Activated naive CD4-positive, alpha-beta T cell treated with anti-CD3 and anti-CD28 coated beads for 36 hours (primary cell): ENCODE measurements at regions not wholly inside any gene's neighbourhood (a gene's known extent, or its start where the extent isn't known, plus 50 kb on each side); places are given as distances from the start of the nearest gene placed in this dataset.

ENCODE experiments used
- CTCF ChIA-PET: fragments of 350-600 bp; sonication (Branson Sonifier 250); formaldehyde crosslinking; loops from one replicate; lab custom pipeline; 2021; ENCODE audit warnings: antibody characterized with exemption; lab: Charles Lee
- DNase-seq: peaks from one replicate; pipeline ENCODE4 v3.0.0-alpha.2; 2020
- H3K27ac Mint-ChIP-seq: one replicate; pipeline ENCODE4 v1.8.0; 2021; ENCODE audit warnings: mild to moderate bottlenecking, mixed read lengths
- H3K27me3 Mint-ChIP-seq: one replicate; pipeline ENCODE4 v1.8.0; 2021; ENCODE audit warnings: low read depth, mixed read lengths
- H3K36me3 Mint-ChIP-seq: one replicate; pipeline ENCODE4 v1.8.0; 2021; ENCODE audit warnings: low read depth, mixed read lengths
- H3K4me1 Mint-ChIP-seq: one replicate; pipeline ENCODE4 v1.8.0; 2021; ENCODE audit warnings: low read depth, mixed read lengths
- H3K4me3 Mint-ChIP-seq: one replicate; pipeline ENCODE4 v1.8.0; 2021; ENCODE audit warnings: mild to moderate bottlenecking, moderate library complexity, mixed read lengths
- H3K9me3 Mint-ChIP-seq: one replicate; pipeline ENCODE4 v1.8.0; 2021; ENCODE audit warnings: mixed read lengths
- intact Hi-C: fragments of 100-400 bp; cut with micrococcal nuclease; formaldehyde crosslinking; loops from one replicate; pipeline ENCODE4 v1.15.1; 2023

DNA sequence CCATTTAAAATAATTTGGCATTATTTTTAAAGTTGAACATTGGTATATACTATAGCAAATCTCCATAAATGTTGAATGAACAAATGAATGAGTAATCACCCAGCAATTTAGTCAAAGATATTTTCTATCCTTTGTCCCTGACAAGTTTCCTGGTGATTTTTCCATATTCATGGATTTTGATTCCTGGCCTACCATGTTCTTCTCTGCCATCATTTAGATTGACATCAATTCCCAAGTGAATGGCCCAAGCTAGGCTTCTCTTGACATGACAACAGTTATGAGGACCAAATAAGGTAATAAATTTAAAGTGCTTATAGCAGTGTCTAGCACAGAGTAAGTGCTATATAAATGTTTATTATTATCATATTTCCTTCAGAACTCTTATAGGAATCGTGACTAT lies 120.1 kb upstream of the ADGRF1 start:
- DNase-seq = no peak
- no peak overlapping the region for H3K27ac Mint-ChIP-seq
- intact Hi-C loops = no loop called here
- CTCF ChIA-PET = interaction anchor here (0.6 kb wide), 1 partner anchor 52 kb away, joined by 3 read pairs; no protein-coding TSS in a partner anchor
- no peaks in the 10 kb centered on the region for H3K4me1 Mint-ChIP-seq
- H3K27me3 Mint-ChIP-seq = peaks cover 3% of the 10 kb centered on the region
- no peak overlapping the region for H3K4me3 Mint-ChIP-seq
- H3K36me3 Mint-ChIP-seq = no peaks in the 10 kb centered on the region
- H3K9me3 Mint-ChIP-seq = no peaks in the 10 kb centered on the region

DNA sequence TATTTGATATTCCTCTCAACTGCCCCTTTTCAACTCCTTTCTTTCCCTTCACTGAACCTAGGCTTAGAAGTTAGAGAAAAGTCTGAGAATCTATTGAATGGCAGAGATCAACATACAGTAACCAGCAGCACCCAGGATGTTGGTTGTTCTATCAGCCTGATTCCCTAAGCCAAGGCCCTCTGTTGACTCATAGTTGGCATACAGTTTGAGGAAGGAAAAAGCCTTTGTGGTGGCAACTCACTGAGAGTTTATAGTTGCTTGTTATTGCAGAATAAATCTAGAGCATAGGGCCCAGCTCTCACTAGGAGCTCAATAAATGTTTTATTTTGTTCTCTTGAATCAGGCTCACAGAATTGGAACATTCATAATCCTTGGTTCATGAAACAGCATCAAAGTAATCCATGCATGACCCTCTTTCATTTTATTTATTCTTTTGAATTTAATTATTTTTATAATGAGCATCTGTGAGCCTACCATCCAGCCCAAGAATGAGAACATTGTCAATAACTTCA lies 119.1 kb upstream of the ADGRF1 start:
- CTCF ChIA-PET = no interaction called here
- DNase-seq = no peak
- Mint-ChIP-seq H3K9me3 (no peaks in the 10 kb centered on the region), H3K27ac (no peak overlapping the region), H3K27me3 (peaks cover 3% of the 10 kb centered on the region), H3K36me3 (no peaks in the 10 kb centered on the region), H3K4me3 (no peak overlapping the region), H3K4me1 (no peaks in the 10 kb centered on the region)
- intact Hi-C loops = no loop called here

DNA sequence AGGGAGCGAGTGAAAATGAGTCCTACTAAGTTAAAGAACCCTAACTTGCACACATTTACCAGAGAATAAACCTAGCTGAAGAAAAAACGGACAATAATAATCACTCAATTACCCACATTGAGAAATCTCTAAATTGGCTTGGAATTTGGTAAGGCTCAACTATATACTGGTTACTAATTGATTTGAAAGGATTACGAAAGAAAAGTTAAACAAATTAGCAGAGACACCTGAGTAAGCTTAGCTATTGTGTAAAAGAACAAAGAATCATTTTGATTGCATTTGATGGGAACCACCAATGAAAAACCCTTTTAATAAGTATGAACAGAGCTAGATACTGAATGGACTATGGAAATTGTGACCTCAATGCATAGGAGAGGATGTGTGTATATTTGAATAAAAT lies 118.6 kb upstream of the ADGRF1 start:
- Mint-ChIP-seq H3K4me3 (no peak overlapping the region), H3K27me3 (peaks cover 3% of the 10 kb centered on the region), H3K27ac (no peak overlapping the region), H3K4me1 (no peaks in the 10 kb centered on the region), H3K9me3 (no peaks in the 10 kb centered on the region), H3K36me3 (no peaks in the 10 kb centered on the region)
- DNase-seq = no peak
- intact Hi-C loops = no loop called here
- CTCF ChIA-PET = no interaction called here

DNA sequence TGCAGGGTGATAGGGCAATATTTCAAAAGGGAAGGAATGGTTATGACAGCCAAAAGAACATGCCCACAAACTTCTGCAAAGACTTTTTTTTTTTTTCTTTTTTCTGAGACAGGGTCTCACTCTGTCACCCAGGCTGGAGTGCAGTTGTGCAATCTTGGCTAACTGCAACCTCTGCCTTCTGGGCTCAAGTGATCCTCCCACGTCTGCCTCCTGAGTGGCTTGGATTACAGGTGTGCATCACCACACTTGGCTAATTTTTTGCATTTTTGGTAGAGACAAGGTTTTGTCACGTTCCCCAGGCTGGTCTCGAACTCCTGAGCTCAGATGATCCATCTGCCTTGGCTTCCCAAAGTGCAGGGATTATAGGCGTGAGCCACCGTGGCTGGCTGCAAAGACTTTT lies 117.6 kb upstream of the ADGRF1 start:
- CTCF ChIA-PET = no interaction called here
- Mint-ChIP-seq H3K27ac (no peak overlapping the region), H3K36me3 (no peaks in the 10 kb centered on the region), H3K4me3 (no peak overlapping the region), H3K4me1 (no peaks in the 10 kb centered on the region), H3K27me3 (peaks cover 3% of the 10 kb centered on the region), H3K9me3 (no peaks in the 10 kb centered on the region)
- intact Hi-C loops = no loop called here
- DNase-seq = no peak

DNA sequence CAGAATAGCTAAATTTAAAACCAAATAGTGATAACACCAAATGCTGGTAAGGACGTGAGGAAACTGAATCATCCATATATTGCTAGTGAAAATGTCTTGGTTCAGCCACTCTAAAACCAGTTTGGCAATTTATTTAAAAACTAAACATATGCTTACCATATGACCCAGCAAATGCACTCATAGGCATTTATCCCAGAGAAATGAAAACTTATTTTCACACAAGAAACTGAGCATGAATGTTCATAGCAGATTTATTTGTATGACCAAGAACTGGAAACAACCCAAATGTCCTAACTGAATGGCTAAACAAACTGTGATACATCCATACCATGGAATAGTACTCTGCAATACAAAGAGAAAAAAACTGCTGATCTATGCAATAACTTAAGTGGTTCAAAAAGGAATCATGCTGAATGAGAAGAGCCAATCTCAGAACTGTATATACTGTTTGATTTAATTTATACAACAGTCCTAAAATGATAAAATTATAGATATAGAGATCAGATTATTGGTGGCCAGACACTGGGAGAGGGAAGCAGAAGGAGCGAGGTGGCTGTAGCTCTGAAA lies 115.6 kb upstream of the ADGRF1 start:
- CTCF ChIA-PET = interaction anchor here (0.6 kb wide), 1 partner anchor 1603 kb away, joined by 6 read pairs; no protein-coding TSS in a partner anchor
- Mint-ChIP-seq H3K36me3 (no peaks in the 10 kb centered on the region), H3K4me3 (no peak overlapping the region), H3K4me1 (no peaks in the 10 kb centered on the region), H3K9me3 (no peaks in the 10 kb centered on the region), H3K27me3 (no peaks in the 10 kb centered on the region), H3K27ac (no peak overlapping the region)
- intact Hi-C loops = no loop called here
- no peak for DNase-seq

DNA sequence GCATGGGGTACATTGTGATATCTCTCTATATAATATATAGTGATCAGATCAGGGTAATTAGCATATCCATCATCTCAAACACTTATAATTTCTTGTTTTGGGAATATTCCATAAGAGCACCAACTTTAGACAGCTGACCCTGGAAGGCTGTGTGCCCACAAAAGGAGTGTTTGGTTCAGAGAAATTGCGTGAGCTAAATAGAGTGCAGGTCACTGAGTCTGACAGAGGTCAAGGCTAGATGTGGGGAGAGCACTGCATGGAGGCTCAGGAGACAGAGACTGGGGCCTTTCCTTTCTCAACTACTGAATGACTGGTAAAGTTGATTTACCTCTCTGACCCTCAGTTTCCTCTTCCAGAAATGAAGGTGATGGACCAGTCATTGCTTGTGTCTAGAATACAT lies 114.9 kb upstream of the ADGRF1 start:
- no peaks in the 10 kb centered on the region for H3K36me3 Mint-ChIP-seq
- DNase-seq = no peak
- no peaks in the 10 kb centered on the region for H3K9me3 Mint-ChIP-seq
- intact Hi-C loops = no loop called here
- no peak overlapping the region for H3K4me3 Mint-ChIP-seq
- H3K4me1 Mint-ChIP-seq = no peaks in the 10 kb centered on the region
- no peak overlapping the region for H3K27ac Mint-ChIP-seq
- CTCF ChIA-PET = interaction anchor here (0.6 kb wide), 1 partner anchor 1603 kb away, joined by 6 read pairs; no protein-coding TSS in a partner anchor
- H3K27me3 Mint-ChIP-seq = no peaks in the 10 kb centered on the region

DNA sequence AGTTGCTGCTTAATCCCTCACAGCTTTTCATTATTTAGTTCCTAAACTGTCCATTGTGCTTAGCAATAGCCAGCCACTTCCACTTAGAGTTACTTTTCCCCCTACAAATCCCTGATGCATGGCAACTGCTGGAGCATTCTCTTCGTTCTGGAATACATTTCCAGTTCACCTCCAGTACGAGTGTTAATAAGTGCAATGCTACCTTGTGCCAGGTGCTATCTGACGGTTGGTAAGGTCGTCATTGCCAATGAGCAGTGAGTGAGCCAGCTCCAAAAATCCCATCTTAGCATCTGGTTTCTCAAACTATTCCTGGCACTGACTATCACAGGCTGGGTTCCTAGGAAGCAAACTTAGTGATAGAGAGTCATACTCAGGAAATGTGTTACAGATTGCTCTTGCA lies 114.1 kb upstream of the ADGRF1 start:
- CTCF ChIA-PET = no interaction called here

DNA sequence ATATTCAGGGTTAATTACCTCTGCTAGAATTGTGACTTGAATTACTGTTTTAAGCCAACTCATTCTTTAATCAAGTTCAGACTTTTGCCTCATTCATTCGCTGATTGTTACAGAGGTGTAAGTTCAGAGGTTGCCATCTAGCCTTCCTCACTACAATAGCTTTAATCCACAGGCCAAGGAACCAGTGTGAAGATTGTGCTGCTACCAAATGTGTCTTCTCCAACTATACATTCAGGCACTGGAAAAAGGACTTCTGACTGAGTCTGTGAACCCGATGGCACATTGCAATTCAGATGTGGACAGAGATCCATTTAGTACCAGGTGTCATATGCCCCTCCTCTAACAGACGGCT lies 111.2 kb upstream of the ADGRF1 start:
- intact Hi-C loops = no loop called here
- no peaks in the 10 kb centered on the region for H3K27me3 Mint-ChIP-seq
- H3K9me3 Mint-ChIP-seq = no peaks in the 10 kb centered on the region
- no peak overlapping the region for H3K4me3 Mint-ChIP-seq
- CTCF ChIA-PET = interaction anchor here (0.5 to 0.7 kb wide), 2 partner anchors 60 to 69 kb away, joined by 4 read pairs; no protein-coding TSS in a partner anchor
- H3K4me1 Mint-ChIP-seq = no peaks in the 10 kb centered on the region
- no peaks in the 10 kb centered on the region for H3K36me3 Mint-ChIP-seq
- DNase-seq = no peak
- H3K27ac Mint-ChIP-seq = no peak overlapping the region

More for the DNA sequence above, 114.1 kb upstream of the ADGRF1 start:
- no peak for DNase-seq
- Mint-ChIP-seq H3K4me1 (no peaks in the 10 kb centered on the region), H3K9me3 (no peaks in the 10 kb centered on the region), H3K4me3 (no peak overlapping the region), H3K36me3 (no peaks in the 10 kb centered on the region), H3K27ac (no peak overlapping the region), H3K27me3 (no peaks in the 10 kb centered on the region)
- intact Hi-C loops = no loop called here

DNA sequence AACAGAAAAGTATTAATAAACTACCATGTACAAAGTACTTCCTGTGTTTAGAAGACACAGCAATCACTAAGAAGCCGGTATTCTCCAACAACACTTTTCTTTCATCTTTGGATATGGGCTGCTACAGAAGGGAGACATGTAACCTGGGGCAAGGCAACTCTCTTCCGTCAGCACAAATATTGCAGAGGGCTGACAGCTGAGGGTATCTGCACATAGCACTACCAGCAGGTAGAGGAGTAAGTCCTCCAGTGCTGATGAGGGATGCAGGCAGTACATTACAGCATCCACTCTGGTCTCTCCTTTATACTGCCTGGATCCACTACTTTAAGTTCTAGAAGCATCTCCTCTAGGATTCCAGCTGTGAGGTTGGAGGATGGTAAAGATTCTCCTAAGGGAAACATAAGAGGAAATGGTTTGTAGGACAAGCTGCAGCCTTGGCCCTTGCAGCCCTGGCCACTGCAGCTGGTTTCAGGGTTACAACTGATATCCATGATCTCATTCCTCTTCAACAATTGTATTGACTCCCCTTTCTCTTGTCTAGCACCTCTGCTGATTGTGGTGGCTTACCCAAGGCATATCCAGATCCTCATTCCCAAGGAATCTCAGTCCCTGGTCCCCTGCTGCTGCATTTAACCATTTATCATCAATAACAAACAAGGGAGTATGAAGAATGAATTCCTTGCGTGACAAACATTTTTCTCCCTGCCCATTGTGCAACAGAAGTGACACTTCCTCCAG lies 110.7 kb upstream of the ADGRF1 start:
- CTCF ChIA-PET = interaction anchor here (0.5 to 0.7 kb wide), 2 partner anchors 61 to 70 kb away, joined by 4 read pairs; no protein-coding TSS in a partner anchor
- Mint-ChIP-seq H3K4me1 (no peaks in the 10 kb centered on the region), H3K4me3 (no peak overlapping the region), H3K27ac (no peak overlapping the region), H3K9me3 (no peaks in the 10 kb centered on the region), H3K27me3 (no peaks in the 10 kb centered on the region), H3K36me3 (no peaks in the 10 kb centered on the region)
- no peak for DNase-seq
- intact Hi-C loops = no loop called here

DNA sequence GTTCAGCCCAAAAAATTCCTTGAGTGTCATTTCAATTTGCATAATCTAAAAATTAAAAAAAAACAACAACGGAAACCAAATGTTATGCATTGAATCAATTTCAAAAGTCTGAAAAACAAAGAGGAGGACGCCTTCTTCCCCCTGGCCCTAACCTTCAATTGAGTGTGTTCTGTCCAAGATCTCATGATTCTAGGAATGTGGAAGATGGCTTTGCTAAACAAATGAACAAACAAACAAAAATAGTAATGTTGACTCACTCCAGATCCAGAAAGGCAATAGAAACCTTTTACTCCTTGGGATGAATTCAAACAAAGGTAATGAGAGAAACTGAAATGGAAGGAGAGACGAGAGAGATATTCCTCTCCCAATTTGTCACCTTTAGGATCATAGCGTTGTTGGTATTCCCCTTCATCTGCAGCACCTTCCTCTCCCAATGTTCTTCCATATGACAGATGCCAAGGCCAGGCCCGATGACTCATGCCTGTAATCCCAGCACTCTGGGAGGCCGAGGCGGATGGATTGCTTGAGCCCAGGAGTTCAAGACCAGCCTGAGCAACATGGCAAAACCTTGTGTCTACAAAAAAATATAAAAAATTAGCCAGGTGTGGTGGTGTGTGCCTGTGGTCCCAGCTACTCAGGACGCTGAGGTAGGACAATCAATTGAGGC lies 109.2 kb upstream of the ADGRF1 start:
- no peak overlapping the region for H3K27ac Mint-ChIP-seq
- DNase-seq = no peak
- no peak overlapping the region for H3K4me3 Mint-ChIP-seq
- H3K9me3 Mint-ChIP-seq = no peaks in the 10 kb centered on the region
- CTCF ChIA-PET = no interaction called here
- intact Hi-C loops = no loop called here
- H3K36me3 Mint-ChIP-seq = no peaks in the 10 kb centered on the region
- no peaks in the 10 kb centered on the region for H3K4me1 Mint-ChIP-seq
- H3K27me3 Mint-ChIP-seq = no peaks in the 10 kb centered on the region

DNA sequence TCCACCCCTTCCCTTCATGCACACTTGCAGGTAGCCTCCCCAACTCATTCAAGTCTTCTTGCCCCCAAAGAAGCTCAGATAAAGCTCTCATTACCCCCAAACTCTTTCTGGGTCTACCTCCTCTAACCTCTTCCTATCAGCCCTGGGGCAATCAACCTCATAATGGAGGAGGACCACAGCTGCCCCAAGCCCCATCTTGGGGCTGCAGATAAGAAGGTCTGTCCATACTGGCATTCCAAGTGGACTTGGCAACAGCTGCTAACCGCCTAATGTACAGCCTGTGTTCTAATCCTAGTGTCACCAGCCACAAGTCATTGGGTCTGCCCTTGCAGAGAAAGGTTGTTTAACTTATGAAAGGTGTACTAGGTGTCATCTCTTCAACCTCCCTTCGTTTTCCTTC lies 107.4 kb upstream of the ADGRF1 start:
- intact Hi-C loops = no loop called here
- H3K4me1 Mint-ChIP-seq = no peaks in the 10 kb centered on the region
- no peaks in the 10 kb centered on the region for H3K36me3 Mint-ChIP-seq
- no peaks in the 10 kb centered on the region for H3K27me3 Mint-ChIP-seq
- no peak for DNase-seq
- CTCF ChIA-PET = interaction anchor here (0.6 kb wide), 1 partner anchor 735 kb away, joined by 3 read pairs; no protein-coding TSS in a partner anchor
- H3K9me3 Mint-ChIP-seq = no peaks in the 10 kb centered on the region
- no peak overlapping the region for H3K27ac Mint-ChIP-seq
- H3K4me3 Mint-ChIP-seq = no peak overlapping the region

DNA sequence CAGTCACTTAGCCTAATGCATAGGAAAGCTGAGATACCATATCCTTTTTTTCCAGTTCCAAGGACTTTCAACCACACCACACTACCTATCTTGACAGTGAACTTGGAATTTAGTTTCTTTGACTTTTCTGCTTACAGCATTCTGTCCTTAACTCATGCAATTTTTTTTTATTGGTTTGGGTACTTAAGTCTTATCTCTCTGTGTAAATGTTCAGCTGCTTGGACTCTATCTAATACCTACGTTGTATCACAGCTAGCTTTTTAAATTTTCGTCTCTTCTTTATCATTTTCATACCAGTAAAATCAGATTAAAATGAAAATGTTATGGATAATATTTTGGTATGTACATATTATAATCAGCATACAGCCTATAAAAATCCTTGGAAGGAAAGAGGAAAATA lies 106.9 kb upstream of the ADGRF1 start:
- CTCF ChIA-PET = interaction anchor here (0.5 kb wide), 1 partner anchor 524 kb away, joined by 3 read pairs; no protein-coding TSS in a partner anchor
- H3K27me3 Mint-ChIP-seq = no peaks in the 10 kb centered on the region
- H3K4me1 Mint-ChIP-seq = no peaks in the 10 kb centered on the region
- no peak overlapping the region for H3K27ac Mint-ChIP-seq
- H3K36me3 Mint-ChIP-seq = no peaks in the 10 kb centered on the region
- H3K9me3 Mint-ChIP-seq = no peaks in the 10 kb centered on the region
- intact Hi-C loops = no loop called here
- H3K4me3 Mint-ChIP-seq = no peak overlapping the region
- no peak for DNase-seq
